DOHH2 (cell line): ENCODE measurements at regions not wholly inside any gene's neighbourhood (a gene's known extent, or its start where the extent isn't known, plus 50 kb on each side); places are given as distances from the start of the nearest gene placed in this dataset.
"Not testable (repeated sequence)": the region's sequence is repeated elsewhere in the genome, so short reads cannot be mapped to it uniquely, and the experiment has no call there.

Experiments
- CTCF ChIP-seq: fragments of 200-600 bp; sonication (generic); IDR thresholded peaks from one replicate; pipeline ENCODE4 v1.5.1; 2014; ENCODE audit warnings: antibody characterized with exemption, mild to moderate bottlenecking, low read depth, low read length; ENCODE audit not compliant: poor library complexity, severe bottlenecking
- EZH2phosphoT487 ChIP-seq: fragments of 200-600 bp; sonication (generic); IDR thresholded peaks from 2 replicates; pipeline ENCODE4 v1.6.1; 2017; ENCODE audit warnings: borderline replicate concordance, mild to moderate bottlenecking, antibody characterized with exemption, low read length, moderate library complexity, mixed read lengths

GRCh38 chr2:131801745-131802350 lies 274.2 kb downstream of the CCDC74A start:
- peak; percentile 66 for TF ChIP-seq CTCF
- TF ChIP-seq EZH2phosphoT487: not testable (repeated sequence)
